NCI-H2029 (cell line): ENCODE measurements at regions not wholly inside any gene's neighbourhood (a gene's known extent, or its start where the extent isn't known, plus 50 kb on each side); places are given as distances from the start of the nearest gene placed in this dataset.
"Not testable (repeated sequence)": the region's sequence is repeated elsewhere in the genome, so short reads cannot be mapped to it uniquely, and the experiment has no call there.

Experiments
- DNase-seq: peaks from one replicate; lab custom pipeline; 2025; lab: John Stamatoyannopoulos, UW

DNA sequence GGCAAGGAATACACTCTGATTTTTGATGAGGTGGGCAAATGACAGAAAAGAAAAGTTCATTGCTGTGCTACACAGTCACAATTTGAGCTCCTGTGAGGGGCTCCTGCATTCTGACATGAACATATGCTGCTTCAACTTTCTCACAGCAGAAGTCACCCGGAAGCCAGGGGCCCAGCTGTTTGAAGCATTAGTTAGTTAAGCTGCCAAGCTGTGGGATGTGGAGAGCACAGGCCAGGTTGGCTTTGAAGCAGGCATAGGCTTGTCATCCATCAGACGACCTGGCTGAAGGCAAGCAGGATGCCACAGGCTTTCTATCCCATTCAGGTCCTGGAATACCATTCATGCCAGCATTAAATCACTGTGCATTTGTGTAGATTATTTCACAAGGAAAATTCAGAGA is 63.1 kb downstream of the MTNR1B start:
- DNase-seq: no peak

- DNase-seq: no peak
Measured at GRCh38 chr11:93033093-93033492, 63.6 kb downstream of the MTNR1B start.

GRCh38 chr11:93034031-93034722 is 64.7 kb downstream of the MTNR1B start:
- DNase-seq: no peak

DNA sequence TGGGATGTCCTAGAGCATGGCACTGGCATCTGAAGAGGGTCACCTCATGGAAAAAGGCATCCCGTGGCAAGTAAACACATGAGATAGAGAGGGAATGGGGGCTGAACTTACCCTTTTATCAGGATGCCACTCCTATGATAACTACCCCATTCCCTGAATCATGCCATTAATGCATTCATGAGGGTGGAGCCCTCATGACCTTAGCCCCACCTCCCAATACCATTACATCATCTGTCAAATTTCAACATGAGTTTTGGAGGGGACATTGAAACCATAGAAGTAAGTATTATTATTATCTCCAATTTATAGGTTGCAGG is 65.2 kb downstream of the MTNR1B start:
- DNase-seq: no peak

DNA sequence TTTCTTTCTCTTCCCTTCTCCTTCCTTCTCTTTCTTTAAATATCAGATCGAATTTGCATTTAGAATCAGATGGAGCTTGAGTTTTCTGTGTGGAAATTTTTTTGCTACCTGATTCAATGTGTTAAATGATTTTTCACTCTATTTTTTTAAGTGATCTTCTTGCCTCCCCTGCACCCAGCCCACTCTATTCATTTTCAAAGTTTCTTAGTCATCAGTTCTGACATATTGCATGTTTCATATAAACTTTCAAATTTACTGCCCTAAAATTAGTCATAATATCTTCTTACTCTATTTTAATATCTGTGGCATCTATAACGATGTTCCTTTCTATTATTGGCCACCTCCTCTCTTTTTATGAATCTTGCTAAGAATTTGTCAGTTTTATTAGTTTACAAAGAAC is 69.1 kb downstream of the MTNR1B start:
- no peak for DNase-seq

DNA sequence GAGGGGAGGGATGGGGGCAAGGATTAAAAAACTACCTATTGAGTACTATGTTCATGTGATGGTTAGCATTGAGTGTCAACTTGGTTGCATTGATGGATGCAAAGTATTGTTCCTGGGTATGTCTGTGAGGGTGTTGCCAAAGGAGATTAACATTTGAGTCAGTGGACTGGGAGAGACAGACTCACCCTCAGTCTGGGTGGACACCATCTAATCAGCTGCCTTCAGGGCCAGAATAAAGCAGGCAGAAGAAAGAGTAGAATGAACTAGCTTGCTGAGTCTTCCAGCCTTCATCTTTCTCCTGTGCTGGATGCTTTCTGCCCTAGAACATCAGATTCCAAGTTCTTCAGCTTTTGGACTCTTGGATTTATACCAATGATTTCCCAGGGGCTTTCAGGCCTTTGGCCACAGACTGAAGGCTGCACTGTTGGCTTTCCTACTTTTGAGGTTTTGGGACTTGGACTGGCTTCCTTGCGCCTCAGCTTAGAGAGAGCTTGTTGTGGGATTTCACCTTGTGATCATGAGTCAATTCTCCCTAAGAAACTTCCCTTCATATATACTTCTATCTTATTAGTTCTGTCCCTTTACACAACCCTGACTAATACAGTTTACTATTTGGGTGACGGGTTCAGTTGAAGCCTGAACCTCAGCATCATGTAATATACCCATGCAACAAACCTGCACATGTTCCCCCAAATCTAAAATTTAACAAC is 70.2 kb downstream of the MTNR1B start:
- no peak for DNase-seq

DNA sequence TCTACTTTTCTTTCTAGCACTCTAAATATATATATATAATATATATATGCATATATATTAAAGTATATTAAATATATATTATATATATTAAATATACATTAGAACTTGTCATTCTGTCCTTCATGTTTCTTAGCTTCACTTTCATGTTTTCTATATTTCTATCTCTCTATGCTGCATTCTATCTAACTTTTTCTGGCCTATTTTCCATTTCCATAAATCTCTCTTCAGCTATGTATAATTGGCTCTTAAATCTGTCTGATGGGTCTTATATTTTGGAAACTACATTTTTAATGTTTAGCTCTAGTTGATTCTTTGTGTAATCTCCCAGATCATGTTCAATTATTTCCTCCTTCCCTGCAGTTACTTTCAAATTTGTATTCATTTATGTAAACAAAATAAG is 72.2 kb downstream of the MTNR1B start:
- no peak for DNase-seq

- DNase-seq: not testable (repeated sequence)
Measured at GRCh38 chr11:93043186-93043585, 73.7 kb downstream of the MTNR1B start.

DNA sequence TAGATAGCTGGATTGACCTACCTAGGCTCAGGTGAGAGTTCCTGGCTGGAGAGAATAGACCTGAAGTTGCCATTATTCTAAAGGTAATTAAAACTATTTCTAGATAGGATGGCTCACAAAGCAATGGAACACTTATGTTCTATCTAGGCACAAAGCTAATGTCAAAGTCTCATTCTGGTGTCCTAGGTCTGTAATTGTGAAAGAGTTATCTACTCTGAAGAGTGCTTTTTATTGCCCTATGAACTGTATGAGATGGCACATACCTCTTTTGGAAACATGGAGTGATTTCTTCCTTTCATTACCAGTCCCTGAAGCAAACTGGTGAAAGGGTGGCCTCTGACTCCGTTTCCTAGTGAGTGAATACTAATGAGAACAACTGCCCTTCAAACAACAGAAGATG is 80.3 kb downstream of the MTNR1B start:
- DNase-seq: no peak

DNA sequence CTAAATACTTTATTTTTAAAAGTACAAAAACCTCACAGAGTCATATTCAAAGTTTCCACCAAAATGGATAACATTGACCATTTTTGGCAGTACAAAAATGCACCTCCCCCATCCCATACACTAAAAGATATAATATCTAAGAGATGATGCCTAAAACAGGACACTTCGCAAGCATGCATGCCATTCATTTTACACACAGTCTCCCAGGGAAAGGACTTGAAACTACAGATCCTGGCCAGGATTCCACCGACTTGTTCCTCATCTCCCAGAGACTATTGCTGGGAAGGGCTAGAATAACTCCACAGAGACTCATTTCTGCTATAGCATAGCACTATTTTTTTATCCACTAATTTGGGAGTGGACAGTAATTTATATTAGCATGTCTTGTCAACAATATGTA is 81.7 kb downstream of the MTNR1B start:
- no peak for DNase-seq

- no peak for DNase-seq
Measured at GRCh38 chr11:93053864-93054263, 84.4 kb downstream of the MTNR1B start.

DNA sequence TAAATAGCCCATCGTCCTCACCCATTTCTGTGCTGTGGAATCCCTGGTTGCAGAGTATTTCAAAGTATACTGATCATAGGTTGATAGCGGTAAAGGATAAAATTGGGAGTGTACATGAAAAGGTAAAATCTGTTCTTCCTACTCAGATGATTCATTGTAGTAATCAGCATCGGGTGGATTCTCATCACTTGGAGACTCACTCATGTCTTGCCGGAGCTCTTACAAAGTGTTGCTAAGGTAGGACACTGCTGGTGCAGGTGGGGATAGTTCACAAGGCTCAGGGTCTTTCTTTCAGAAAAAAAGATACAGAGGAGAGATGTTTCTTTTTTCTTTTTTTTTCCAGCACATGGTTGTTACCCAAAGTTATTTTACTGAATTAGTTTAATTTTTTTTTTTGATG is 84.8 kb downstream of the MTNR1B start:
- no peak for DNase-seq

- no peak for DNase-seq
Measured at GRCh38 chr11:93054881-93055280, 85.4 kb downstream of the MTNR1B start.

DNA sequence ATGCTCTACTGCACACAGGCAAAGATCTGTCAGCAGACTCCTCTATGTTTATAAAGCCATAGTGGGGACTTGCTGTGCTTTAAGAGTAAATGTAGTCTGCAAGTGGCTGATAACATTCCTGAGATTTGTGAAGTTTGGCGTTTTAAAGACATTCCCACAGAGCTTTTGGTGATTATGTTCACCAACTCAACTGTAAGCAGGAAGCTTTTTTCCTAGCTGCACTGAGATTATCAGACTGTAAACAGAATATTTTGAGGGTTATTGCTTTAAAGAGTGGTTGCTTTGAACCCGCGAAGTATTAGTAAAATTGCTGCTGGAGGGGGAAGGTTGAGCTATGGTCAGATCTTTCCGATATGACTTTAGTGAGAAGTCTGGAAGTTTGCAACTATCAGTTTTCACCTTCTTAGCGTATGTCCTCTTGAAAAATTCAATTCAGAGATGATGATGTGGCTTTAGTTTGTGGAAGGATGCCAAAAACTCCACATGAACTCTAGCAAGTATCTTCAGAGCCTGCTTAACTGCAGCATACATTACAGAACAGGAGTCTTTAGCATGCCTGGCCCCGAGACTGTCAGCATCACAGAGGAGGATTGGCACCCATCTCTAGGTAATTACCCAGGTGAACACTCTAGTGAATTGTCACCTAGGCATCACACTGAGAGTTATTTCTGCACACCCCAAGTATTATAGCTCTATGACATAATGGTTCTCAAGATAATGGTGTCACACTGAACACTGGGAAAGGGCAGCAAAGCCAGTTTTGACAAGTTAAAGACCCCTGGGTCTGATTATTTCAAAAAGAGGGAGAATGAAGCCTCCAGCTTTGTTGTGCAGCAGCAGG is 89.9 kb downstream of the MTNR1B start:
- DNase-seq: no peak

- no peak for DNase-seq
Measured at GRCh38 chr11:93063086-93063485, 93.6 kb downstream of the MTNR1B start.

DNA sequence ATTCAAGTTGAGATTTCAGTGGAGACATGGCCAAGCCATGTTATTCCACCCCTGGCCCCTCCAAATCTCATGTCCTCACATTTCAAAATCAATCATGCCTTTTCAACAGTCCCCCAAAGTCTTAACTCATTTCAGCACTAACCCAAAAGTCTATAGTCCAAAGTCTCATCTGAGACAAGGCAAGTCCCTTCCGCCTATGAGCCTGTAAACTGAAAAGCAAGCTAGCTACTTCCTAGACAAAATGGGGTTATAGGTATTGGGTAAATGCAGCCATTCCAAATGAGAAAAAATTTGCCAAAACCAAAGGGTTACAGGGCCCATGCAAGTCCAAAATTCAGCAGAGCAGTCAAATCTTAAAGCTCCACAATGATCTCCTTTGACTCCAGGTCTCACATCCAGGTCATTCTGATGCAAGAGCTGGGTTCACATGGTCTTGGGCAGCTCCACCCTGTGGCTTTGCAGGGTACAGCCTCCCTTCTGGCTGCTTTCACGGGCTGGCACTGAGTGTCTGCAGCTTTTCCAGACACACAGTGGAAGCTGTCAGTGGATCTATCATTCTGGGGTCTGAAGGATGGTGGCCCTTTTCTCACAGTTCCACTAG is 95.7 kb downstream of the MTNR1B start:
- DNase-seq: not testable (repeated sequence)

DNA sequence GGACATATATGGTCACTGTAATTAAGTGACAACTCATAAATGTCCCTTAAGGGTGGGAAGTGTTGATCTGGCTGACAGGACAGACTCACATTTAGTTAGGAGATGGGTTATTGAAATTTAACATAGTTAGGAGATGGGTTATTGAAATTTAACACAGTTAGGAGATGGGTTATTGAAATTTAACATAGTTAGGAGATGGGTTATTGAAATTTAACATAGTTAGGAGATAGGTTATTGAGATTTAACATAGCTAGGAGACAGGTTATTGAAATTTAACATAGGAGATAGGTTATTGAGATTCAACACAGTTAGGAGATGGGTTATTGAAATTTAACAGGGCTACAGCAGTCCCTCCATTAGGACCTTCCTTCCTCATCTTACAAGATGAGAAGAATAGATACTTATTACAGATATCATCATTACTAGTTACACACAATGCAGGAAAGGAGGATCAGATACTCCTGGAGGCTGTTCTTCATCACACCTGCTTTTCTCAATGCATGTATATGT is 98.5 kb downstream of the MTNR1B start:
- no peak for DNase-seq

DNA sequence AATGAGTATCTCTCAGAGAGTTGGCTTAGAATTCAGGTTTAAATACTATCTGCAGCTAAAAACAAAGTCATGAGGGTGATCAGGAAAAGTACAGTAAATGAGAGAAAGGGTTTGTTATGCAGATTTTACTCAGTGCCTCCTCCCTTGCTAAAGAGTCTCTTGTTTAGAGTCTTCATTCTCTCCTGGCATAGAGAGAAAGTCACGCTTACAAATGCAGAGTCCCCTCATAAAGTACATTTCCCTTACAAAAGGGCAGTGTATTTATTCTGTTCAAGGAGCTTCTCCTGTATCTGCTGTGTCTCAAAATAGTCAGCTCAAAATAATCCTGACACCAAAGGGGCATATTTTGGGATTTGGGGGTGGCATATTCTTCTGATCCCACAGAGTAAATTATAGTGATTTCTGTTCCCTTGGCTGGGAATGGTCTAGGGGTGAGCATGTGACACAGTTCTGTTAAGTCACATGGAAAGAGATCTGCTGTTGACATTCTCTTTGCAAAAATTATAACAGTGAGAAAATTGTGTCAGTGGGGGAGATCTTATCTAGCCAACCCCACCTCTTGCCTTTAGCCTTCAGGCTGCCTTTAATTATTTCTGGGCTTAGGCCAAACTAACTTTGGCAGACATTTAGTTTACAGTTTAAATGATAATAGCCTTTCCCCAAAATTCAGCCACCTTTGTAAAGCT is 102.9 kb downstream of the MTNR1B start:
- DNase-seq: no peak

DNA sequence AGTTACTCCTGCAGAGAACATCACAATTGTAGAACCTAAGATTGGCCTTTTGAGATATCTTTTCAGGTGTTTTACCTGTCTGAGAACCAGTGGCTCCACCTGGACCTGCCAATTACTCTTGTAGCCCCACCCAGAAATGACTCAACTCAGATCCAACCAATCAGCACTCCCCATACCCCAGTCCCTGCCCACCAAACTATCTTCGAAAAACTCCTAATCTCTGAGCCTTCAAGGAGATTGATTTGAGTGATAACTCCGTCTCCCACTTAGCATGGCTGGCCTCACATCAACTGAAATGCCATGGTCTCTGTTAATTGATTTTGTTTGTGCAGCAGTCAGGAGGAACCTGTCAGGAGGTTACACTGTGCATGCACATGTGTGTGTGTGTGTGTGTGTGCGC is 103.6 kb downstream of the MTNR1B start:
- no peak for DNase-seq

DNA sequence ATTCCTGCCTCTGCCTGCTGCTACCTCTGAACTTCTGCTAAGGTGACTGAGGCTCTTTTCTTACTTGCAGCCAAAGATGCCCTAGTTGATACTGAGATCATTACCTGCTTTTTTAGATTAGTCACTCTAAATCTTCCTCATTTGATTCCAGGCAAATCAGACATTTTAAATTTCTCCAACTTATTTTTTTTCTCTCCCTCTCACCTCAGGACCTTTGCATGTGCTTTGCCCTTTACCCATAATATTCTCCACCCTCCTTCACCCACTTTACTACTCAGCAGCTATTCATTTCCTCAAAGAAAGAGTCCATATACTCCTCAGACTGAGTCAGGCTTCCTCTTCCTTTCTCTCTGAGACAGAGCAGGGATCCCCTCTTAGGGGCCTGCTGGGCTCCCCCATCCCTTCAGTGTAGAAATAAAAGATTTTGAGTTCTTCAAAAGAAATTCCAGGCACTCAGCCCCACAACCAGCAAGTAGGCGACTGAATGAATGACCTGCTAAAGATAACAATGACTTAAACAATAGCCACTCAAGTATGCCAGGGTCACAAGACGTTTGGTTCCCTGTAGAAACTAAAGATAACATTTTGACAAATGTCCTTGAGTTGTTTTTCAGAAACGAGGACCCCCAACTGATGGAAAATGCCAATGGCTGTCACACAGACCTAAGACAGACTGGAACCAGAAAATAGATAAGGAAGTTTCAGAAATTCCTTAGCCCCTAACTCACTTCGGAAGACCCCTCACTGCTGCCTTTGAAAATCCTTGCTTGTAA is 104.2 kb downstream of the MTNR1B start:
- no peak for DNase-seq

DNA sequence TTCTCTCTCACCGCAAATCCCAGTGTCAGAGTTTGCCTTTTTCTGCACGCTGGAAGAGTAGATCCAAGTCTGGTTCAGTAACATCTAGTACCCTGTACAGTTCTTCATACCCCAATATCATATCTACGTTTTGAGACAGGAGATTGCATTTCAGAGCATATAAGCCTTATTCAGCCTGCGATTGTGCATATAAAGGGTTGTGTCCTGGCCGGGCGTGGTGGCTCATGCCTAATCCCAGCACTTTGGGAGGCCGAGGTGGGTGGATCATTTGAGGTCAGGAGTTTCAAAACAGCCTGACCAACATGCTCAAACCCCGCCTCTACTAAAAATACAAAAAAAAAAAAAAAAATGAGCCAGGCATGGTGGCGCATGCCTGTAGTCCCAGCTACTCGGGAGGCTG is 104.9 kb downstream of the MTNR1B start:
- DNase-seq: no peak
